ENCODE measurements at regions not wholly inside any gene's neighbourhood (a gene's known extent, or its start where the extent isn't known, plus 50 kb on each side); places are given as distances from the start of the nearest gene placed in this dataset.

- no peak for TF ChIP-seq CTCF (IDR thresholded peaks at IDR 0.05)
- no peaks in the 10 kb centered on the region for H3K4me1 Mint-ChIP-seq
- H3K27me3 Mint-ChIP-seq, result no peaks in the 10 kb centered on the region
These were observed 57.0 kb upstream of the GPR149 start for GRCh38 chr3:154486949-154487348.

GRCh38 chr3:154482507-154482906 is 52.5 kb upstream of the GPR149 start:
- Mint-ChIP-seq H3K27ac (no peak overlapping the region), H3K4me3 (no peak overlapping the region), H3K9me3 (no peaks in the 10 kb centered on the region), H3K36me3 (ENCODE audit: low read depth) (no peaks in the 10 kb centered on the region), H3K27me3 (no peaks in the 10 kb centered on the region), H3K4me1 (no peaks in the 10 kb centered on the region)
- no peak for ATAC-seq (ENCODE audit: low read depth)
- no peak for TF ChIP-seq CTCF (IDR thresholded peaks at IDR 0.05)
- POLR2A ChIA-PET, result no interaction called here
- CTCF ChIA-PET, result no interaction called here
- no peak for DNase-seq
- intact Hi-C loops (cut with micrococcal nuclease), result no loop called here

More at GRCh38 chr3:154486949-154487348, 57.0 kb upstream of the GPR149 start:
- no peak overlapping the region for H3K4me3 Mint-ChIP-seq
- DNase-seq, result no peak
- no peaks in the 10 kb centered on the region for H3K36me3 Mint-ChIP-seq (ENCODE audit: low read depth)
- POLR2A ChIA-PET, result no interaction called here
- CTCF ChIA-PET, result no interaction called here
- no peaks in the 10 kb centered on the region for H3K9me3 Mint-ChIP-seq
- no peak overlapping the region for H3K27ac Mint-ChIP-seq
- no peak for ATAC-seq (ENCODE audit: low read depth)
- intact Hi-C loops (cut with micrococcal nuclease), result no loop called here

GRCh38 chr3:154480033-154480432 is 50.0 kb upstream of the GPR149 start:
- H3K4me1 Mint-ChIP-seq, result no peaks in the 10 kb centered on the region
- ChIA-PET POLR2A (no interaction called here), CTCF (no interaction called here)
- DNase-seq (no peak), ATAC-seq (ENCODE audit: low read depth) (no peak)
- H3K9me3 Mint-ChIP-seq, result no peaks in the 10 kb centered on the region
- intact Hi-C loops (cut with micrococcal nuclease), result no loop called here
- H3K27me3 Mint-ChIP-seq, result no peaks in the 10 kb centered on the region
- H3K36me3 Mint-ChIP-seq (ENCODE audit: low read depth), result no peaks in the 10 kb centered on the region
- H3K27ac Mint-ChIP-seq, result no peak overlapping the region
- TF ChIP-seq CTCF (IDR thresholded peaks at IDR 0.05), result no peak
- H3K4me3 Mint-ChIP-seq, result no peak overlapping the region

All from activated B cell treated with CpG ODN at 0.5 μM for 24 hours (primary cell).